ENCODE measurements at regions not wholly inside any gene's neighbourhood (a gene's known extent, or its start where the extent isn't known, plus 50 kb on each side); places are given as distances from the start of the nearest gene placed in this dataset.
"Not testable (repeated sequence)": the region's sequence is repeated elsewhere in the genome, so short reads cannot be mapped to it uniquely, and the experiment has no call there.

DNA sequence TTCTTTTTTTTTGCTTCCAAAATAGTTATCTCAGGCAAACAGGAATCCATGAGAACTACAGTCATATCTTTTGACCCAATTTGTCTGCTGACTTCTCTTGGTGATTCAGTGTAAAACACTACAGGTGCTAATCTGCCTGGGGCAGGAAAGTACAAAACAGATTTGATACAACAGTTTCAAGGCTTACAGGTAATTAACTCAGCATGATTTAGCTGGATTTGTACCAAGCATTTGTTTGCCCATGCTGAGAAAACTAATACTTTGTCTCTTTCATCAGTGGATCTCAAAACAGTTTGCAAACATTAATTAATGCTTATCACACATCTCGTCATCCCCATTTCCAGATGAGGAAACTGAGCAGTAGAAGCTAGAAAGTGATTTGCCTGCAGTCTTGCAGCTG lies 312.5 kb upstream of the SEMA6A start:
- DNase-seq (ENCODE audit: low read depth) = no peak

DNA sequence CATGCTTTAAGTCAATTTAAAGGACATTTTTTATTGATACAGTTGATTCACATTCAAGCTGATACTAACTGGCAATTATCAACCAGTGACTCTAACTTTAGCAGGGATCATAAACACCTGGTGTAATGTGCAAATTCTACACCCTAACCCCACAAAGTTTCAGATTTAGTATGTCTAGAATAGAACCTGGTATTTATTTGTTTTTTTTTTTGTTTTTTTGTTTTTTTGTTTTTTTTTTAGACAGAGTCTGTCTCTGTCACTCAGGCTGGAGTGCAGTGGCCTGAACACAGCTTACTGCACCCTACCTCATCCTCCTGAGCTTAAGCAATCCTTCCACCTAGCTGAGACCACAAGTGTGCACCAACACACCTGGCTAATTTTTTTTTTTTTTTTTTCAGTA lies 311.2 kb upstream of the SEMA6A start:
- no peak for DNase-seq (ENCODE audit: low read depth)

DNA sequence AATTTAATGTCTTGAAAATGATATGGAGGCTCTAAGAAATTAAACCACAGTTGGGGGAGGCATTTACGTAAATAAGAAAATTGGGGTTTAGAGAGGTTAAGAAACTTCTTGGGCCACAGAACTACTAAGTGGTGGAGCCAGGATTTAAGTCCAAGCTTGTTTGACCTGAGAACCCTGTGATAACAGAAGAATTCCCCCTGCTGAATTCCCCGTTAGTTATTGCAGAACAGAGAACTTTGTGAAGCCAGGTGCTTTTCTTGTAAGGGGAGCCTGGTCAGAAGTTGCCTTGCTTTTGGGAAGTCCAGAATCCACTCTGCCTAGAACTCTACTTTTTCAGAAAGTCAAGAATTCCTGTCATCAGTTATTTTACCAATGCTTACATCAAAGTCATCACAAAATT lies 309.3 kb upstream of the SEMA6A start:
- no peak for DNase-seq (ENCODE audit: low read depth)

DNA sequence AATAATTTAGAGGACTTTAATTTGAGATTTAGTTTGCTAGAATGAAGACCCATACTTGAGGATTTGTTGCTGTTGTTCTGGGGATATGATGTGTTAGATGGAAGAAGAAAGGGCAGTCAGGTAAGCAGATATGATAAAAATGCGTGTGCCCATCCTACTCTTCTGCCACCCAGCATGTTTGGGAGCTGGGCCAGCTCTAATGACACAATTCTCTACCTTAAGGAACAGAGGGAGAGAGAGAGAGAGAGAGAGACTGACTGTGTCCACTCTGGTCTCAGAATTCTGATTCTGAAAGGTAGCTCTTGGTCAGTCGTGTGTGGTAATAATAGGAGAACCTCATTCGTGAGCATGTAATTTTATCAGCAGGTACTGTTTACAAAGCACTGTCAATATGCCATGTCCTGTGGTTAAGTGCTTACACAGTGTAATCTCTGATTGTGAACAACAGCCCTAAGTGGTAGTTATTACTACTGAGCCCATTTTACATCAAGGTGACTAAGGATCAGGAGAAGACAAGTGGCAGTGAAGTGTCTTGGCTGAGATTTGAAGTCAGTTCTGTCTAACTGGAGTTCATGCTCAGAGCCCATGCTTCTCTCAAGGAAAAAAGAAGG lies 307.4 kb upstream of the SEMA6A start:
- no peak for DNase-seq (ENCODE audit: low read depth)

GRCh38 chr5:116880601-116881000 lies 306.0 kb upstream of the SEMA6A start:
- DNase-seq (ENCODE audit: low read depth) = no peak

GRCh38 chr5:116880150-116880549 lies 305.5 kb upstream of the SEMA6A start:
- DNase-seq (ENCODE audit: low read depth) = no peak

- DNase-seq (ENCODE audit: low read depth) = no peak
These were observed 301.7 kb upstream of the SEMA6A start for GRCh38 chr5:116876240-116876840.

DNA sequence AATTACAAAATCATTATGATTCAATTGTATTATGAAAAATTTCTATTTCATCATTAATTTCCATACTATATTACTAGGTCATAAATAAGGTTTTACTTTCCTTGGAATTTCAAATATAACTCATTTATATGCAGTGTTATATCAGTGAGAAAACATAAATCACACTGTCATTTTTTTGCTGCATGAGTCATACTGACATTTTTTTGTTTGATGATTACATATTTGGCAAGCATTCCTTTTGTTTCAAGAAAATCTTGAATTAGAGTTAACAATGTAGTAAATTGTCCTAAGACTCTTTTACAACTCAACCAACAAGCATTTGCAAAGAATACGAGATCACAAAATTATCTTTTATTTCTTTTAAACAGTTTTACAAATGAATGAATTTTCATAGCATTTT lies 298.4 kb upstream of the SEMA6A start:
- DNase-seq (ENCODE audit: low read depth) = no peak

DNA sequence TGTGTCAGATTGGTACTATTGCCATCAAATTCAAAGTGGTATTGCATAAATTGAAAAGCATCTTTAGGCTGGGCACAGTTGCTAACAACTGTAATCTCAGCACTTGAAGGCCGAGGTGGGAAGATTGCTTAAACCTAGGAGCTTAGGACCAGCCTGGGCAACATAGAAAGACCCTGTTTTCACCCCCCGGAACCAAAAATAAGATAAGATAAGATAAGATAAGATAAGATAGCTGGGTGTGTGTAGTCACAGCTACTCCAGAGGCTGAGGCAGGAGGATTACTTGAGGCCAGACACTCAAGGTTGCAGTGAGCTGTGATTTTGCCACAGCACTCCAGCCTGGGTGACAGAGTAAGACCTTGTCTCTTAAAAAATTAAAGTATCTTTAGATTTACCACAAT lies 297.9 kb upstream of the SEMA6A start:
- DNase-seq (ENCODE audit: low read depth) = no peak

DNA sequence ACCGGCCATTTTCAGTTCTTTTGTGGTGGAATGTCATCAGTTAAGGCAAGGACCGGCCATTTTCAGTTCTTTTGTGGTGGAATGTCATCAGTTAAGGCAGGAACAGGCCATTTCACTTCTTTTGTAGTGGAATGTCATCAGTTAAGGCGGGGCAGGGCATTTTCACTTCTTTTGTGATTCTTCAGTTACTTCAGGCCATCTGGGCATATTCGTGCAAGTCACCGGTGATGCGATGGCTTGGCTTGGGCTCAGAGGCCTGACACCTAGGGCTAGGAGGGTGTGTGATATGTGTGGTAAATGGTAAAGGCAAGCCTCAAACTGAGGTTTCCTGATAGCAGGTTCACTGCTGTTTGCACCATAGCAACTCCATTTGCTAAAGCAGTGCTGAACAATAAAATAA lies 293.2 kb upstream of the SEMA6A start:
- not testable (repeated sequence) for DNase-seq (ENCODE audit: low read depth)

- DNase-seq (ENCODE audit: low read depth) = no peak
These were observed 291.0 kb upstream of the SEMA6A start for GRCh38 chr5:116865651-116866050.

DNA sequence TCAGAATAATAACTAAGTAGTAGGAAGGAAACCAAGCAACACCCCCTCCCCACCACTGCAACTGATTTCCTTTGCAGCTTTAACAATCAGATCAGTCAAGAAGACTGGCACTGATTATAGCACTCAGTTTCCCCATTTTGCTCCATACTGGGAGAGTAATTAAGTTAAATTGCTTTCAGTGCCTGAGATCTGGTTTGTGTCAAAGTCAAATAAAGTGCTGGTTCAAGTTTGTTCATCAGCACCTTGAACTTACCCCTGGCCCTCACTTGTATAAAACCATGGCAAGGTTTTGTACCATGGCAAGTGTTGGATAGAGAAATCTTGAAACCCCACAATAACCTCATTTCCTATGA lies 290.2 kb upstream of the SEMA6A start:
- DNase-seq (ENCODE audit: low read depth) = no peak

DNA sequence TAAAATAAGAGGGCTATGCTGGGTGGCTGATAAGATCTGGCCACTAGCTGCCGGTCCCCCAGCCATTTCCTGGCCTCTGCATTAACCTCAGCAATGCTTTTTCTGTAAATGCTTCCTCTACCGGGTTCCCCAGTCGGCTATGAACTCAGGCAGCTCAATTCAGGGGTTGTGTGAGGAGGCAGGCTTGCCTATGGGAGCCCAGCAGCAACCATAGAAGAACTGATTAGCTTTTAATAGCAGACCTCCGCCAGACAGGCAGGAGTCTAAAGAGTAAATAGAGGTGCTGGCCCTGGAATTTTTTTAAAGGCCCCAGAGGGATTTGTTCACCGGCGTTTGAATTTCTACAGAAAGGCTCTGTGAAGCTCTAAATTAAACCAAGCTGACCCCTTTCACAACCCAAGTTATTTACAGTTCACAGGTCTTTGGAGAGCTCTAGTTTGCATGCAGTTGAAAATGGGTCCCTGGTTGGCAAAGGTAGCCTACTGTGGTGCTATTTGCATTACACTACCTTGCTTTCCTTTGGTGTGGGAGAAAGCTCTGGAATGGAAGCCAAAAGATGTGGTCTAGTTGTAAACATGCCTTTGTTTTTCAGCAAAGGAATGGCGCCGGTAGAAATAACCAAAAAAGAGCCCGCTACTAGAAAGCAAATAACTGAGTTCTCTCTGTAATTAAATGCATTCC lies 289.7 kb upstream of the SEMA6A start:
- DNase-seq (ENCODE audit: low read depth) = peak; percentile 7

DNA sequence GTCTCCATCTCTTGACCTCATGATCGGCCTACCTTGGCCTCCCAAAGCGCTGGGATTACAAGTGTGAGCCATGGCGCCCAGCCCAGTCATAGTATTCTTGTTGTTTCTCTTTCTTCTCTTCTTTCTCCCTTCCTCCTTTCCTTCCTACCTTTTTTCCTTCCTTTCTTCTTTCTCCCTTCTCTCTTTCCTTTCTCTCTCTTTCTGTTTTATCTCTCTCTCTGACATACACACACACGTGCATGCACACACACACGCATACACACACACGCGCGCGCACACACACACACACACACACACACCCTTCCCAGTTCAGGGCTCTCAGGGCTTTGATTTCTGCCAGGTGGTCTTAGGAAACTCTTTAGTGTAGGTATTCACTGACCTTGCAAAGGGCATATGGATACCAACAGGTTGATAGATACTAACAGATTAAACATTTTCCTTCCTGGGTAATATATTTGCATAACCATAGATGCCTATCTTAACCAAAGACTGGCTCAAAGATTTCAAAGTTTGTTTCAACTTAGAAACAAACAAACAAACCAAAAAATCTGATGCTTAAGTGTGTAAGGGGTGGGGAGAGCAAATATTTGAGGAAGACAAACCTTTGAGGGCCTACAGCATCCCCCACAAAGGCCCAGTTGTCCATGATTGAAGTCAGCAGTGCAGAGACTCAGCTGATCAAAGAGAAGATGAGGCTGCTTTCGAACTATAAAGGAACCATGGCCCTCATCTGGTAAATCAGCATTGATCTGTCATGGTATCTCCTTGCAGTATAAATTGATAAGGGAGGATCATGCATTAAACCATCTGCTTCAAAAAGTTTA lies 288.2 kb upstream of the SEMA6A start:
- no peak for DNase-seq (ENCODE audit: low read depth)

GRCh38 chr5:116861666-116862065 lies 287.0 kb upstream of the SEMA6A start:
- DNase-seq (ENCODE audit: low read depth) = no peak

- no peak for DNase-seq (ENCODE audit: low read depth)
These were observed 286.5 kb upstream of the SEMA6A start for GRCh38 chr5:116861097-116861496.

- DNase-seq (ENCODE audit: low read depth) = no peak
These were observed 285.2 kb upstream of the SEMA6A start for GRCh38 chr5:116859666-116860320.

- no peak for DNase-seq (ENCODE audit: low read depth)
These were observed 284.2 kb upstream of the SEMA6A start for GRCh38 chr5:116858705-116859333.

DNA sequence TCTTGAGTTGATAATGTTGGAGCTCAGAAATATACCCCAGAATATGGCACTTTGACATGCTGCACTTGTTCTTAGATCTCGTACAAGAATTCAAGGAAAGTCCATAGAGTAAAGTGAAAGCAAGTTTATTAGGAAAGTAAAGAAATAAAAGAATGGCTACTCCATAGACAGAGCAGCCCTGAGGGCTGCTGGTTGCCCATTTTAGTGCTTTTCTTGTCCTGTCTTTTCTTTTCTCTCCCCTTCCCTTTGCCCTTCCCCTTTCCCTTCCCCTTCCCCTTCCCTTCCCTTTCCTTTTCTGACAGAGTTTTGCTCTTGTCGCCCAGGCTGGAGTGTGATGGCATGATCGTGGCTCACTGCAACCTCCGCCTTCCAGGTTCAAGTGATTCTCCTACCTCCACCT lies 283.4 kb upstream of the SEMA6A start:
- DNase-seq (ENCODE audit: low read depth) = not testable (repeated sequence)

GRCh38 chr5:116856271-116856670 lies 281.6 kb upstream of the SEMA6A start:
- no peak for DNase-seq (ENCODE audit: low read depth)

DNA sequence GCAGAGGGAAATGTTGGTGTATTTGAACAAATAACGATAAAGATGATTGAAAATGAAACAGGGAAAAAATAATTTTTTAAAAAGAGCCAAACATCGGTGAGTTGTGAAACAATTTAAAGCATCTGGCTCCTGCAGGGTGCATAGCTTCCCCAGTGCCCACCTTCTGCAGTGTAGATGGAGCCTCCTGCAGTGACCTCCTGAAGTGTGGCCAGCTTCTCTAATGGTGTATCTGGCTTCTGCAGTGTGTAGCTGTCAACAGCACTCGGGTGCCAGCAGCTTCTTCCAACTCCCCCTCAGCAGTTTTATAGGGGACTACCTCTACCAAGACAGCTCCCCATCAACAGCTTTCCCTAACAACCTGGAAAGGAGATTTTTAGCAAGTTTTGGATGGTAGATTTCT lies 279.4 kb upstream of the SEMA6A start:
- DNase-seq (ENCODE audit: low read depth) = no peak

Measured in CMK (cell line).